Hepatocyte (in vitro differentiated cells): ENCODE measurements at regions not wholly inside any gene's neighbourhood (a gene's known extent, or its start where the extent isn't known, plus 50 kb on each side); places are given as distances from the start of the nearest gene placed in this dataset.

Experiments used
- DNase-seq: peaks from one replicate; pipeline ENCODE4 v3.0.0-alpha.2; 2016; ENCODE audit warnings: low spot score
- H2AFZ ChIP-seq: fragments of 200-600 bp; sonication (generic); 2 replicates; pipeline ENCODE4 v1.6.0; 2016; ENCODE audit warnings: antibody characterized with exemption, mild to moderate bottlenecking
- H3K27ac ChIP-seq: fragments of 200-600 bp; sonication (generic); 2 replicates; pipeline ENCODE4 v1.5.1; 2016; ENCODE audit warnings: mild to moderate bottlenecking
- H3K27me3 ChIP-seq: fragments of 200-600 bp; sonication (generic); 2 replicates; pipeline ENCODE4 v1.6.1; 2016
- H3K36me3 ChIP-seq: fragments of 200-600 bp; sonication (generic); replicated peaks from 2 replicates; pipeline ENCODE4 v1.5.1; 2016; ENCODE audit warnings: low read depth; ENCODE audit not compliant: insufficient read depth
- H3K4me1 ChIP-seq: fragments of 200-600 bp; sonication (generic); 2 replicates; pipeline ENCODE4 v1.5.1; 2016; ENCODE audit warnings: mild to moderate bottlenecking, moderate library complexity; ENCODE audit not compliant: insufficient read depth
- H3K4me2 ChIP-seq: fragments of 200-600 bp; sonication (generic); 2 replicates; pipeline ENCODE4 v1.6.0; 2016
- H3K4me3 ChIP-seq: fragments of 200-600 bp; sonication (generic); 2 replicates; pipeline ENCODE4 v1.5.1; 2016; ENCODE audit warnings: mild to moderate bottlenecking
- H3K79me2 ChIP-seq: fragments of 200-600 bp; sonication (generic); 2 replicates; pipeline ENCODE4 v1.6.0; 2017; ENCODE audit warnings: mild to moderate bottlenecking
- H3K9me2 ChIP-seq: fragments of 200-600 bp; sonication (generic); replicated peaks from 2 replicates; pipeline ENCODE4 v1.6.0; 2017; ENCODE audit warnings: mild to moderate bottlenecking; ENCODE audit not compliant: insufficient read depth
- H3K9me3 ChIP-seq: fragments of 200-600 bp; sonication (generic); 2 replicates; pipeline ENCODE4 v1.5.1; 2016; ENCODE audit warnings: low read depth, mild to moderate bottlenecking
- H4K20me1 ChIP-seq: fragments of 200-600 bp; sonication (generic); 2 replicates; pipeline ENCODE4 v1.6.0; 2016; ENCODE audit warnings: mild to moderate bottlenecking; ENCODE audit not compliant: insufficient read depth, poor library complexity, severe bottlenecking
- EZH2 ChIP-seq: fragments of 200-600 bp; sonication (generic); IDR thresholded peaks from 2 replicates; pipeline ENCODE4 v1.6.1; 2016; ENCODE audit warnings: antibody characterized with exemption, mild to moderate bottlenecking, borderline replicate concordance
- EZH2phosphoT487 ChIP-seq: fragments of 200-600 bp; sonication (generic); IDR thresholded peaks from one replicate; pipeline ENCODE4 v1.6.1; 2018; ENCODE audit warnings: antibody characterized with exemption, mild to moderate bottlenecking, low read depth, moderate library complexity; ENCODE audit not compliant: unreplicated experiment, severe bottlenecking
- WGBS: methylation state at CpG from one replicate; pipeline ENCODE4 v1.1.6; 2016; ENCODE audit warnings: low lambda C conversion rate; ENCODE audit errors: missing lambda C conversion rate; 5-methylcytosine and 5-hydroxymethylcytosine counted together
- TF ChIP-seq, protein P1 (sequence below): fragments of 200-600 bp; sonication (generic); IDR thresholded peaks from 2 replicates; pipeline ENCODE4 v1.5.1; 2016; ENCODE audit warnings: antibody characterized with exemption, mild to moderate bottlenecking; ENCODE audit not compliant: poor library complexity

DNA sequence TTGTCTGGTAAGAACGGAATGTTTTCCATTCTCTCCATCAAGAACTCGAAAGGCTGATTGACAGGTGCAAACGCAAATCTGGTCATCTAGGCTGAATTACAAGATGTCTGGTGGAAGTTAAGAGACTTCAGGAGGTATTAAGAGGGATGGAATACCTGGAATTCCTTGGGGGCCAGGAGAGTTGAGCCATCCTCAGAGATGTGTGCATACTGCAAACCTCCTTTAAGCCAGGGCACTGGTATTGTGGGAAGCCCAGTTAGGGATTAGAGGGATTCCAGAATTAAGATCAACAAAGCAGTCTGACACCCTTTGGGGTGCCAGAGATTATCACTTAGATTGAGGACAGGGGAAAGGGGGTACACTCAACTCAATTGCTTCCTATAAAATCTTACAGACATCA lies 151.4 kb downstream of the VCX3A start:
- Histone ChIP-seq H3K4me2 (no peak overlapping the region), H3K4me1 (no peaks in the 10 kb centered on the region), H3K27ac (no peak overlapping the region), H3K4me3 (no peak overlapping the region), H3K79me2 (no peaks in the 10 kb centered on the region), H3K9me3 (no peaks in the 10 kb centered on the region), H4K20me1 (no peaks in the 10 kb centered on the region), H2AFZ (no peak overlapping the region), H3K36me3 (no peaks in the 10 kb centered on the region), H3K9me2 (no peaks in the 10 kb centered on the region), H3K27me3 (no peaks in the 10 kb centered on the region)
- 60% methylated on average over 3 of the region's 3 CpGs for WGBS
- no peak for DNase-seq
- no peak for TF ChIP-seq EZH2

DNA sequence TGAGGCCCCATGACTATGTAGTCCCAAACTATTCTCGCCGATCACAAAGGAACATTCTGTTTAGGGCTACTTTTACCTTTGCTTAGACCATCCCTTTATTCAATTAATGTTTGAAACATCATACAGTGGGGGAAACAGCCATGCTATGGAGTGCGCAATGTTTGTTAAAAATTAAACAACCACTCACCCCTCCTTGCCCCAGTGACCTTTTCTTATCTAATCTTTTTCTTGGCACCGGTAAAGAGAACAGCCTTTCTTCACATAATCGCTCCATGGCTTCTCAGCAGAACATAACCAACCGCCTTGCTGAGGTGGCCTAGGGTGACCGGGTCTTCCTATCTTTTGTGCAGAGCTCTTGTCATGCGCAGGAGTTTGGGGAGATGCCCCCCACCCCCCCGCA lies 152.6 kb downstream of the VCX3A start:
- Histone ChIP-seq H3K36me3 (no peaks in the 10 kb centered on the region), H3K9me2 (no peaks in the 10 kb centered on the region), H4K20me1 (no peaks in the 10 kb centered on the region), H3K4me1 (no peaks in the 10 kb centered on the region), H3K4me2 (no peak overlapping the region), H3K27me3 (no peaks in the 10 kb centered on the region), H3K79me2 (no peaks in the 10 kb centered on the region), H3K9me3 (no peaks in the 10 kb centered on the region), H3K27ac (no peak overlapping the region), H3K4me3 (no peak overlapping the region), H2AFZ (no peak overlapping the region)
- 66% methylated on average over 9 of the region's 9 CpGs for WGBS
- peak; percentile 9 for DNase-seq
- TF ChIP-seq, protein P1, sequence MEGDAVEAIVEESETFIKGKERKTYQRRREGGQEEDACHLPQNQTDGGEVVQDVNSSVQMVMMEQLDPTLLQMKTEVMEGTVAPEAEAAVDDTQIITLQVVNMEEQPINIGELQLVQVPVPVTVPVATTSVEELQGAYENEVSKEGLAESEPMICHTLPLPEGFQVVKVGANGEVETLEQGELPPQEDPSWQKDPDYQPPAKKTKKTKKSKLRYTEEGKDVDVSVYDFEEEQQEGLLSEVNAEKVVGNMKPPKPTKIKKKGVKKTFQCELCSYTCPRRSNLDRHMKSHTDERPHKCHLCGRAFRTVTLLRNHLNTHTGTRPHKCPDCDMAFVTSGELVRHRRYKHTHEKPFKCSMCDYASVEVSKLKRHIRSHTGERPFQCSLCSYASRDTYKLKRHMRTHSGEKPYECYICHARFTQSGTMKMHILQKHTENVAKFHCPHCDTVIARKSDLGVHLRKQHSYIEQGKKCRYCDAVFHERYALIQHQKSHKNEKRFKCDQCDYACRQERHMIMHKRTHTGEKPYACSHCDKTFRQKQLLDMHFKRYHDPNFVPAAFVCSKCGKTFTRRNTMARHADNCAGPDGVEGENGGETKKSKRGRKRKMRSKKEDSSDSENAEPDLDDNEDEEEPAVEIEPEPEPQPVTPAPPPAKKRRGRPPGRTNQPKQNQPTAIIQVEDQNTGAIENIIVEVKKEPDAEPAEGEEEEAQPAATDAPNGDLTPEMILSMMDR, result no peak
- TF ChIP-seq EZH2phosphoT487 (no peak), EZH2 (no peak)

DNA sequence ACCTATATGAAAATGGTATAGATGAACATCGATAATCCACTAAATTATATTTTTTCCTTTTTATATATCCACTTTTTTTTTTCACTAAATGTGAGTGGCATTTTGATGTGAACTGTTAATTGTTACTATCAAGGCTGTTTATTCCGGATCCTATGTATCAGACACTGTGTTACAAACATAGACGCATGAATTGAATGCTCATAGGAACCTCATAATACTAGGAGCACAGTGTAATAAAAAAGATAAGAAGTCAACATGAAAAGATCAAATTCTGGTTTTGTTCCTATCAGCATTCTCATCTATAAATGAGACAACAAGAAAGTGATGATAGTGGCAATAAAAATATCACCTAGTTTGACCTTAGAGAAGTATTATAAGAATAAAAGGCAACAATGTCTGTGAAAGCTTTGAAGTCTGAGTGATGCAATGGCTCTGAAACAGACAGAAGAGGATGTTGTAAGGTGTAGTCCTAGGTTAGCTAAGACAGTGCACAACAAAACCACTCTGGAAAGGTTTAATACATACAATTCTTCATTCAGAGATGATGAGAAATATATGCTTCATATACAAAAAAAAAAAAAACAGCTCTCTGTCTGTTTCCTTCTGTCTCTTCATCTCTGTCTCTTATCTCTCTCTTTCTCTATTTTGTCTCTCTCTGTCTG lies 148.6 kb upstream of the NLGN4X start:
- Histone ChIP-seq H3K4me1 (no peaks in the 10 kb centered on the region), H3K36me3 (no peaks in the 10 kb centered on the region), H3K79me2 (no peaks in the 10 kb centered on the region), H3K27ac (no peak overlapping the region), H3K27me3 (no peaks in the 10 kb centered on the region), H4K20me1 (no peaks in the 10 kb centered on the region), H3K9me2 (no peaks in the 10 kb centered on the region), H3K9me3 (no peaks in the 10 kb centered on the region), H3K4me2 (no peak overlapping the region), H2AFZ (no peak overlapping the region), H3K4me3 (no peak overlapping the region)
- DNase-seq, result no peak
- TF ChIP-seq EZH2phosphoT487, result no peak
- WGBS, result 63% methylated on average over 3 of the region's 3 CpGs

DNA sequence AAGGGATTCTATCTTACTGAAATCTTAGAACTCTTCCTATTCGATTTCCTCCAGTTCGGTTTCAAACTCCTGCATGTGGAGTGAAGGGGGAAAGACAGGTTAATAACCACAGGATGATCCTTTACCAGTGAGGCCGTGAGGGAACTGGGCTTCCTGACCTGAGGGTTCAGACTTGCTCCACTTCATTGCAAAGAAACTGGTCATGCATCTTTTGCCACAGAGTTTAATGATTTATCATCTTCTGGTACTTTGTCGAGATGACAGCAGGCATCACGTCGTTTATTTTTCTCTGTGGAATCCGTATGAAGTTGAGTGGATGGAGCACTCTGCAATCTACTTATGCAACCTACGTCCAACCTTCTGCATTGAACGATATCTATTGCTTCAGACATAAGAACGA lies 145.9 kb upstream of the NLGN4X start:
- no peak overlapping the region for H3K4me3 ChIP-seq
- H3K36me3 ChIP-seq, result no peaks in the 10 kb centered on the region
- no peak for DNase-seq
- no peak overlapping the region for H2AFZ ChIP-seq
- H3K4me1 ChIP-seq, result no peaks in the 10 kb centered on the region
- no peaks in the 10 kb centered on the region for H3K9me2 ChIP-seq
- H3K79me2 ChIP-seq, result no peaks in the 10 kb centered on the region
- no peak overlapping the region for H3K4me2 ChIP-seq
- H3K9me3 ChIP-seq, result no peaks in the 10 kb centered on the region
- TF ChIP-seq EZH2 (no peak), EZH2phosphoT487 (no peak)
- TF ChIP-seq, protein P1, result no peak
- no peak overlapping the region for H3K27ac ChIP-seq
- WGBS, result 72% methylated on average over 10 of the region's 10 CpGs
- no peaks in the 10 kb centered on the region for H4K20me1 ChIP-seq
- no peaks in the 10 kb centered on the region for H3K27me3 ChIP-seq
